GM18508 (cell line): ENCODE measurements at regions not wholly inside any gene's neighbourhood (a gene's known extent, or its start where the extent isn't known, plus 50 kb on each side); places are given as distances from the start of the nearest gene placed in this dataset.
"Not testable (repeated sequence)": the region's sequence is repeated elsewhere in the genome, so short reads cannot be mapped to it uniquely, and the experiment has no call there.

Experiments used
- ATAC-seq: cut with Tn5 transposase; IDR thresholded peaks from one replicate; pipeline ENCODE4 v1.9.1; 2021; ENCODE audit warnings: moderate number of reproducible peaks; ENCODE audit not compliant: insufficient read depth, unreplicated experiment

GRCh38 chr5:152523964-152524363 is 118.9 kb upstream of the NMUR2 start:
- ATAC-seq = no peak

- peak; percentile 80 for ATAC-seq
Measured at GRCh38 chr5:152527358-152528052, 122.4 kb upstream of the NMUR2 start.

- no peak for ATAC-seq
Measured at GRCh38 chr5:152529440-152529839, 124.4 kb upstream of the NMUR2 start.

- ATAC-seq = no peak
Measured at GRCh38 chr5:152532714-152533113, 127.6 kb upstream of the NMUR2 start.

- no peak for ATAC-seq
Measured at GRCh38 chr5:152534641-152535040, 129.6 kb upstream of the NMUR2 start.

- no peak for ATAC-seq
Measured at GRCh38 chr5:152542741-152543140, 137.7 kb upstream of the NMUR2 start.

- no peak for ATAC-seq
Measured at GRCh38 chr5:152546493-152546892, 141.4 kb upstream of the NMUR2 start.

GRCh38 chr5:152547202-152547601 is 142.1 kb upstream of the NMUR2 start:
- no peak for ATAC-seq

GRCh38 chr5:152549709-152550108 is 144.6 kb upstream of the NMUR2 start:
- no peak for ATAC-seq

- ATAC-seq = peak; percentile 58
Measured at GRCh38 chr5:152551061-152551460, 146.0 kb upstream of the NMUR2 start.

- ATAC-seq = no peak
Measured at GRCh38 chr5:152556784-152557183, 151.7 kb upstream of the NMUR2 start.

GRCh38 chr5:152560512-152561137 is 155.5 kb upstream of the NMUR2 start:
- peak; percentile 54 for ATAC-seq

- no peak for ATAC-seq
Measured at GRCh38 chr5:152568016-152568415, 162.9 kb upstream of the NMUR2 start.

- no peak for ATAC-seq
Measured at GRCh38 chr5:152572812-152573211, 167.7 kb upstream of the NMUR2 start.

- no peak for ATAC-seq
Measured at GRCh38 chr5:152584103-152584502, 179.0 kb upstream of the NMUR2 start.

GRCh38 chr5:152592416-152592815 is 187.3 kb upstream of the NMUR2 start:
- no peak for ATAC-seq

GRCh38 chr5:152593388-152593787 is 188.3 kb upstream of the NMUR2 start:
- ATAC-seq = no peak

- ATAC-seq = no peak
Measured at GRCh38 chr5:152595405-152595804, 190.3 kb upstream of the NMUR2 start.

GRCh38 chr5:152599096-152599495 is 194.0 kb upstream of the NMUR2 start:
- no peak for ATAC-seq

- no peak for ATAC-seq
Measured at GRCh38 chr5:152601806-152602732, 197.0 kb upstream of the NMUR2 start.

- ATAC-seq = not testable (repeated sequence)
Measured at GRCh38 chr5:152606050-152606449, 201.0 kb upstream of the NMUR2 start.
